Progenitor cell of endocrine pancreas (in vitro differentiated cells): ENCODE measurements at regions not wholly inside any gene's neighbourhood (a gene's known extent, or its start where the extent isn't known, plus 50 kb on each side); places are given as distances from the start of the nearest gene placed in this dataset.

ENCODE experiments used
- DNase-seq: peaks from one replicate; pipeline ENCODE4 v3.0.0; 2021; ENCODE audit warnings: low spot score; ENCODE audit not compliant: unreplicated experiment
- H3K27ac Mint-ChIP-seq: 2 replicates; pipeline ENCODE4 v1.8.0; 2021; ENCODE audit warnings: mild to moderate bottlenecking, moderate library complexity, mixed read lengths
- H3K27me3 Mint-ChIP-seq: 2 replicates; pipeline ENCODE4 v1.8.0; 2021; ENCODE audit warnings: mixed read lengths
- H3K36me3 Mint-ChIP-seq: 2 replicates; pipeline ENCODE4 v1.8.0; 2022; ENCODE audit warnings: mixed read lengths; ENCODE audit not compliant: insufficient read depth
- H3K4me1 Mint-ChIP-seq: 2 replicates; pipeline ENCODE4 v1.8.0; 2021; ENCODE audit warnings: low read depth, mixed read lengths
- H3K4me3 Mint-ChIP-seq: 2 replicates; pipeline ENCODE4 v1.8.0; 2021; ENCODE audit warnings: low read depth, mild to moderate bottlenecking, moderate library complexity, mixed read lengths
- H3K9me3 Mint-ChIP-seq: 2 replicates; pipeline ENCODE4 v1.8.0; 2021; ENCODE audit warnings: low read depth, mixed read lengths
- CTCF ChIP-seq: fragments of 200-600 bp; sonication (generic); IDR thresholded peaks from one replicate; pipeline ENCODE4 v1.5.0; 2021; ENCODE audit warnings: antibody characterized with exemption, mild to moderate bottlenecking; ENCODE audit not compliant: unreplicated experiment

GRCh38 chr3:157836022-157836421, 270.2 kb downstream of the SHOX2 start:
- no peak overlapping the region for H3K27ac Mint-ChIP-seq
- no peaks in the 10 kb centered on the region for H3K9me3 Mint-ChIP-seq
- H3K4me3 Mint-ChIP-seq: no peak overlapping the region
- H3K36me3 Mint-ChIP-seq: no peaks in the 10 kb centered on the region
- no peaks in the 10 kb centered on the region for H3K4me1 Mint-ChIP-seq
- no peak for TF ChIP-seq CTCF
- no peak for DNase-seq
- peaks cover 10% of the 10 kb centered on the region for H3K27me3 Mint-ChIP-seq

- no peak overlapping the region for H3K4me3 Mint-ChIP-seq
- DNase-seq: no peak
Measured at GRCh38 chr3:157832588-157832987, 273.6 kb downstream of the SHOX2 start.

GRCh38 chr3:157830556-157831236, 275.5 kb downstream of the SHOX2 start:
- peaks cover 16% of the 10 kb centered on the region for H3K9me3 Mint-ChIP-seq
- H3K4me1 Mint-ChIP-seq: no peaks in the 10 kb centered on the region
- DNase-seq: no peak
- no peak for TF ChIP-seq CTCF
- peaks cover 3% of the 10 kb centered on the region for H3K36me3 Mint-ChIP-seq
- no peak overlapping the region for H3K4me3 Mint-ChIP-seq
- peak overlapping the region; percentile 14 for H3K27ac Mint-ChIP-seq
- peaks cover 6% of the 10 kb centered on the region for H3K27me3 Mint-ChIP-seq

More at GRCh38 chr3:157832588-157832987, 273.6 kb downstream of the SHOX2 start:
- no peak for TF ChIP-seq CTCF
- Mint-ChIP-seq H3K36me3 (peaks cover 3% of the 10 kb centered on the region), H3K4me1 (no peaks in the 10 kb centered on the region), H3K9me3 (peaks cover 13% of the 10 kb centered on the region), H3K27me3 (peaks cover 10% of the 10 kb centered on the region), H3K27ac (no peak overlapping the region)

GRCh38 chr3:157829786-157830185, 276.4 kb downstream of the SHOX2 start:
- H3K4me3 Mint-ChIP-seq: no peak overlapping the region
- no peak for TF ChIP-seq CTCF
- DNase-seq: no peak
- H3K27me3 Mint-ChIP-seq: peaks cover under 1% of the 10 kb centered on the region
- H3K4me1 Mint-ChIP-seq: no peaks in the 10 kb centered on the region
- peaks cover 3% of the 10 kb centered on the region for H3K36me3 Mint-ChIP-seq
- peaks cover 16% of the 10 kb centered on the region for H3K9me3 Mint-ChIP-seq
- H3K27ac Mint-ChIP-seq: no peak overlapping the region

- no peaks in the 10 kb centered on the region for H3K4me1 Mint-ChIP-seq
- peaks cover 13% of the 10 kb centered on the region for H3K9me3 Mint-ChIP-seq
- no peak for TF ChIP-seq CTCF
- no peak for DNase-seq
- H3K27me3 Mint-ChIP-seq: no peaks in the 10 kb centered on the region
- no peak overlapping the region for H3K4me3 Mint-ChIP-seq
- peaks cover 3% of the 10 kb centered on the region for H3K36me3 Mint-ChIP-seq
- no peak overlapping the region for H3K27ac Mint-ChIP-seq
Measured at GRCh38 chr3:157824281-157824680, 281.9 kb downstream of the SHOX2 start.
